C4-2B (cell line): ENCODE measurements at regions not wholly inside any gene's neighbourhood (a gene's known extent, or its start where the extent isn't known, plus 50 kb on each side); places are given as distances from the start of the nearest gene placed in this dataset.

Experiments used
- CTCF ChIP-seq: fragments of 450-650 bp; conservative IDR thresholded peaks from 2 replicates; pipeline ENCODE4 v1.5.1; 2017; ENCODE audit warnings: mild to moderate bottlenecking
- ZFX ChIP-seq: fragments of 450-650 bp; IDR thresholded peaks from 2 replicates; pipeline ENCODE4 v1.6.1; 2017

- TF ChIP-seq CTCF (no peak), ZFX (no peak)
Measured at GRCh38 chr2:166671235-166671634, 177.2 kb upstream of the SCN7A start.
